ENCODE measurements at regions not wholly inside any gene's neighbourhood (a gene's known extent, or its start where the extent isn't known, plus 50 kb on each side); places are given as distances from the start of the nearest gene placed in this dataset.

DNA sequence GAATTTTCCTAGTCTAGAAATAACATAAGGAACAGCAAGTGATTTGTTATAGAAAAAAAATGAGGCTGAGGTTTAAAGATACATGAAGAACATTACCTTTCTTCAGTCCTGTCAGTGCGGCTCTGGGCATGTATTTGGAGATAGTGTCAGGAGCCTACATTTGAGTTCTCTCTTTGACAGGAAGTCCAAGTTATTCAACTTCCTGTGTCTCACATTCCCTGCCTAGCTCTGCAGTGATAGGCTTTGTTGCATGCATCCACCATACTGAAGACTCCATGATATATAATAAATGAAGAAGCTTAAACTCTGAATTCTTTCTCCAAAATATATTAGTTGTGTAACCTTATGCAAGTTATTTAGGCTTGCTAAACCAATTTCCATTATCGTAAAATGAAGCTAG is 148.7 kb downstream of the RELL1 start:
- TF ChIP-seq, protein P1, sequence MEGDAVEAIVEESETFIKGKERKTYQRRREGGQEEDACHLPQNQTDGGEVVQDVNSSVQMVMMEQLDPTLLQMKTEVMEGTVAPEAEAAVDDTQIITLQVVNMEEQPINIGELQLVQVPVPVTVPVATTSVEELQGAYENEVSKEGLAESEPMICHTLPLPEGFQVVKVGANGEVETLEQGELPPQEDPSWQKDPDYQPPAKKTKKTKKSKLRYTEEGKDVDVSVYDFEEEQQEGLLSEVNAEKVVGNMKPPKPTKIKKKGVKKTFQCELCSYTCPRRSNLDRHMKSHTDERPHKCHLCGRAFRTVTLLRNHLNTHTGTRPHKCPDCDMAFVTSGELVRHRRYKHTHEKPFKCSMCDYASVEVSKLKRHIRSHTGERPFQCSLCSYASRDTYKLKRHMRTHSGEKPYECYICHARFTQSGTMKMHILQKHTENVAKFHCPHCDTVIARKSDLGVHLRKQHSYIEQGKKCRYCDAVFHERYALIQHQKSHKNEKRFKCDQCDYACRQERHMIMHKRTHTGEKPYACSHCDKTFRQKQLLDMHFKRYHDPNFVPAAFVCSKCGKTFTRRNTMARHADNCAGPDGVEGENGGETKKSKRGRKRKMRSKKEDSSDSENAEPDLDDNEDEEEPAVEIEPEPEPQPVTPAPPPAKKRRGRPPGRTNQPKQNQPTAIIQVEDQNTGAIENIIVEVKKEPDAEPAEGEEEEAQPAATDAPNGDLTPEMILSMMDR (IDR thresholded peaks at IDR 0.05; ENCODE audit: insufficient read depth, low read depth, low read length, missing control alignments), result no peak
- no peak overlapping the region for H3K4me3 ChIP-seq (ENCODE audit: low read length)
- no peak for DNase-seq (ENCODE audit: low read depth)

- TF ChIP-seq, protein P1 (IDR thresholded peaks at IDR 0.05; ENCODE audit: insufficient read depth, low read depth, low read length, missing control alignments), result no peak
- no peak overlapping the region for H3K4me3 ChIP-seq (ENCODE audit: low read length)
- DNase-seq (ENCODE audit: low read depth), result peak; percentile 87
These were observed 150.3 kb downstream of the RELL1 start for GRCh38 chr4:37535872-37536271.

DNA sequence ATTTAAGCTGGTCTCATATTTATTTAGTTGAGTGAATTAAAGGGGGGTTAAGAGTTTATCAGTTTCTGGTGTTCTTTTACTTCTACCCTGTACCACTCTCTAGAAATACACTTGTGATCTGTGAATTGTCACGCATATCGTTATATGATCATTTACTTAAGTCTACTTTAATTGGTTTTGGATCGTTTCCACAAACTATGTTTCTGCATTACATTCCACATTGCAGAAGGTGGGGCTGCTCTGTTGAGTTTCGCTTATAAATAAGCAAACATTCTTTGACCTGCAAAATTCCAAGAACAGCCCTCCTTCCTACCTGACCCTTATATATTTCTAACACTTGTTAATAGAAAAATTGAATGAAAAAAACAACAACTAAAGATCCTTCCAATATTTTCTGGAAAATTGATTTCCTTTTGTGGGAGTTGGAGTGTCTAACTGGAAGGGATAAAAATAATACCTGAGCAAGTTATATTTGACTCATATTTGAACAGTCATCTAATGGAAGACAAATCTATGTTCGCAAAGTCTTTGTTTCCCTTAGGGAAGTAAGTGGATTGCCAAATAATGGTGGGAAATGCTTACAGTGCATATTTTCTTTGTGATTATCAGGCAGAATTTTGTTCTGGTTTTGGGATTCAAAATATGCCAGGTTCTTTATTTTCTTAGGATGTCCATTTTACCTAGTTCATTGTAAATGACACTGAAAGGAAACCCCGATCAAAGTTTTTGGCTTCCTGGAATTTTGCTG is 152.7 kb downstream of the RELL1 start:
- H3K4me3 ChIP-seq (ENCODE audit: low read length), result no peak overlapping the region
- DNase-seq (ENCODE audit: low read depth), result peak; percentile 70
- TF ChIP-seq, protein P1 (IDR thresholded peaks at IDR 0.05; ENCODE audit: insufficient read depth, low read depth, low read length, missing control alignments), result no peak

DNA sequence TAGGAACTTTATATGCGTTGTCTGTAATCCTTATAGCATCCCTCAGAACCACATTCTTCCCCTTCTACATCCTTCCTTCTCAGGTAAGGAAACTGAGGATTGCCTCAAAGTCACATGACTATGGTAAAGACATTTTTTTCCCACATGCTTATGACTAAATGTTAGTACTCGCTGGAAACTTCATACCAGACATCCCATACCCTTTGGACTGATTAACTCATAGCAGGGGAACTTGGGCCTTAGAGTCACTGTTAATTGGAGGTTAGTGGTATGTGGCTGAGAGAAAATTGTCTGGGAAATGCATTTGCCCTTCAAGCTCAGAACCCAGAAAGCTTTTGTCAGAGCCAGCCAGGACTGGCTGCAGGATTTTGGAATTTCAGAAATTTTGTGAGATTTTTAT is 155.0 kb downstream of the RELL1 start:
- no peak overlapping the region for H3K4me3 ChIP-seq (ENCODE audit: low read length)
- TF ChIP-seq, protein P1 (IDR thresholded peaks at IDR 0.05; ENCODE audit: insufficient read depth, low read depth, low read length, missing control alignments), result no peak
- no peak for DNase-seq (ENCODE audit: low read depth)

DNA sequence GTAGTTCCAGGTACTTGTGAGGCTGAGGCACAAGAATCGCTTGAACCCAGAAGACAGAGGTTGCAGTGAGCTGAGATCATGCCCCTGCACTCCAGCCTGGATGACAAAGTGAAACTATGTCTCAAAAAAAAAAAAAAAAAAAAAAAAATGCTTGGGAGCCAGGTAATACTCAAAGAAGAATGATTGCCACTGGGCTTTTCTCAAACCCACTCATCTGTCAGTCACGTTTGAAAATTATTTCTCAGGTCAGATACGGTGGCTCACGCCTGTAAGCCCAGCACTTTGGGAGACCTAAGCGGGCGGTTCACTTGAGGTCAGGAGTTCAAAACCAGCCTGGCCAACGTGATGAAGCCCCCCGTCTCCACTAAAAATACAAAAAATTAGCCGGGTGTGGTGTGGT is 155.7 kb downstream of the RELL1 start:
- H3K4me3 ChIP-seq (ENCODE audit: low read length), result no peak overlapping the region
- no peak for DNase-seq (ENCODE audit: low read depth)
- TF ChIP-seq, protein P1 (IDR thresholded peaks at IDR 0.05; ENCODE audit: insufficient read depth, low read depth, low read length, missing control alignments), result no peak

- DNase-seq (ENCODE audit: low read depth), result peak; percentile 88
- TF ChIP-seq, protein P1 (IDR thresholded peaks at IDR 0.05; ENCODE audit: insufficient read depth, low read depth, low read length, missing control alignments), result peak; percentile 21
- H3K4me3 ChIP-seq (ENCODE audit: low read length), result no peak overlapping the region
These were observed 157.8 kb downstream of the RELL1 start for GRCh38 chr4:37528166-37528885.
